Heart left ventricle (tissue), 16 donors: ENCODE measurements at regions not wholly inside any gene's neighbourhood (a gene's known extent, or its start where the extent isn't known, plus 50 kb on each side); places are given as distances from the start of the nearest gene placed in this dataset.

ENCODE experiments used
- ATAC-seq, 4 donors: fragments of 200-7000 bp; cut with Tn5 transposase; one replicate each; pipeline ENCODE4 v1.9.1; 2020 to 2022; ENCODE audit warnings: moderate library complexity in 4 of 4, mild to moderate bottlenecking in 3 of 4, moderate number of reproducible peaks in 1 of 4
- DNase-seq, 5 donors: peaks; one replicate each; pipeline ENCODE4 v3.0.0-alpha.2; 2020
- H3K27ac ChIP-seq, 12 donors: fragments of 200-600 bp; sonication (generic) in 4 of 12; one replicate each; pipeline versions ENCODE4 v1.5.0 to v1.8.0; 2016 to 2022; ENCODE audit warnings: mild to moderate bottlenecking in 2 of 12
- H3K27me3 ChIP-seq, 9 donors: fragments of 200-600 bp; sonication (generic) in 2 of 9; one replicate each; pipeline versions ENCODE4 v1.5.1 to v1.8.0; 2016 to 2022; ENCODE audit warnings: mild to moderate bottlenecking in 3 of 9
- H3K36me3 ChIP-seq, 9 donors: fragments of 200-600 bp; sonication (generic) in 2 of 9; one replicate each; pipeline versions ENCODE4 v1.5.0 to v1.8.0; 2018 to 2022; ENCODE audit warnings: mild to moderate bottlenecking in 2 of 9
- H3K4me1 ChIP-seq, 12 donors: fragments of 200-600 bp; sonication (generic) in 4 of 12; one replicate each; pipeline versions ENCODE4 v1.5.0 to v1.8.0; 2016 to 2022; ENCODE audit warnings: mild to moderate bottlenecking in 3 of 12
- H3K4me3 ChIP-seq, 12 donors: fragments of 200-600 bp; sonication (generic) in 4 of 12; one replicate each; pipeline versions ENCODE4 v1.5.0 to v1.8.0; 2017 to 2022; ENCODE audit warnings: mild to moderate bottlenecking in 9 of 12, moderate library complexity in 4 of 12
- H3K9me3 ChIP-seq, 12 donors: fragments of 200-600 bp; sonication (generic) in 4 of 12; one replicate each; pipeline versions ENCODE4 v1.5.0 to v1.8.0; 2016 to 2022; ENCODE audit warnings: mild to moderate bottlenecking in 1 of 12
- POLR2A ChIP-seq, 2 donors: fragments of 450-650 bp; IDR thresholded peaks; one replicate each; pipeline ENCODE4 v1.6.1; 2017; ENCODE audit warnings: antibody characterized with exemption in 2 of 2, mild to moderate bottlenecking in 2 of 2, moderate library complexity in 2 of 2
- WGBS, 4 donors: extraction: QIAGEN DNeasy Blood & Tissue Kit in 2 of 4; methylation state at CpG; one replicate each; pipeline versions ENCODE4 v1.1.5 to v1.1.7; 2013 to 2018; 5-methylcytosine and 5-hydroxymethylcytosine counted together
- intact Hi-C, 10 donors: fragments of 100-400 bp; cut with DNase I; formaldehyde crosslinking; loops; one replicate each; pipeline versions ENCODE4 v1.11.1 to v1.14.2; 2022
- TF ChIP-seq, protein P1 (sequence below), 12 donors: fragments of 200-600 bp; sonication (generic) in 4 of 12; IDR thresholded peaks; one replicate each; pipeline versions ENCODE4 v1.5.0 to v1.8.0; 2018 to 2022; ENCODE audit warnings: antibody characterized with exemption in 12 of 12, mild to moderate bottlenecking in 5 of 12
- donor health status: ischemic (EF 13 %, LVEDD 7.1; RV severe dilation, severe dysfunction).
- donor health status: healthy with polysubstance abuse.
- donor health status: DM: no; HTN: yes; CAD: no.
- donor health status: DM: no; HTN: no; CAD: no.
- donor health status: ischemic (EF 25% LVEDD 6.9; RV normal size, moderate dysfunction).
- donor health status: ischemic (EF 25% LVEDD 5.7; RV mildly dilated, moderate dysfunction).
- donor health status: healthy.
- donor health status: DM: yes; HTN: yes; CAD: no.
- donor health status: ischemic (EF 35%, LVEDD 5.7; RV mildly dilated, moderate dysfunction).
- donor health status: nonischemic (EF 11% LVEDD 7.7; RV severe dilation, severe dysfunction).
- donor health status: DM: yes; HTN: yes; CAD: no.
- donor health status: PGD.
- donor health status: ischemic (EF 29% LVEDD 5.4; RV normal size, mild dysfunction).
- donor health status: nonischemic (EF 23%, LVEDD 6.1; RV moderate dilation, normal function).

GRCh38 chrX:40150503-40150902 is 52.7 kb upstream of the BCOR start:
- DNase-seq (no peak), ATAC-seq (no peak)
- intact Hi-C loops, result loop anchor here in 8 of 10 donors (5.0 to 10.0 kb wide), 8 partner anchors 43 to 416 kb away; no protein-coding TSS in a partner anchor
- no peak overlapping the region for H3K4me3 ChIP-seq
- no peak for TF ChIP-seq POLR2A (IDR thresholded peaks at IDR 0.05)
- TF ChIP-seq, protein P1, sequence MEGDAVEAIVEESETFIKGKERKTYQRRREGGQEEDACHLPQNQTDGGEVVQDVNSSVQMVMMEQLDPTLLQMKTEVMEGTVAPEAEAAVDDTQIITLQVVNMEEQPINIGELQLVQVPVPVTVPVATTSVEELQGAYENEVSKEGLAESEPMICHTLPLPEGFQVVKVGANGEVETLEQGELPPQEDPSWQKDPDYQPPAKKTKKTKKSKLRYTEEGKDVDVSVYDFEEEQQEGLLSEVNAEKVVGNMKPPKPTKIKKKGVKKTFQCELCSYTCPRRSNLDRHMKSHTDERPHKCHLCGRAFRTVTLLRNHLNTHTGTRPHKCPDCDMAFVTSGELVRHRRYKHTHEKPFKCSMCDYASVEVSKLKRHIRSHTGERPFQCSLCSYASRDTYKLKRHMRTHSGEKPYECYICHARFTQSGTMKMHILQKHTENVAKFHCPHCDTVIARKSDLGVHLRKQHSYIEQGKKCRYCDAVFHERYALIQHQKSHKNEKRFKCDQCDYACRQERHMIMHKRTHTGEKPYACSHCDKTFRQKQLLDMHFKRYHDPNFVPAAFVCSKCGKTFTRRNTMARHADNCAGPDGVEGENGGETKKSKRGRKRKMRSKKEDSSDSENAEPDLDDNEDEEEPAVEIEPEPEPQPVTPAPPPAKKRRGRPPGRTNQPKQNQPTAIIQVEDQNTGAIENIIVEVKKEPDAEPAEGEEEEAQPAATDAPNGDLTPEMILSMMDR (IDR thresholded peaks at IDR 0.05), result no peak
- H3K4me1 ChIP-seq, result peaks cover 0 to 96% (median 33%) of the 10 kb centered on the region in 12 donors
- WGBS, 4 donors, result 42 to 66% (median 52%) methylated on average over 6 of the region's 6 CpGs
- no peaks in the 10 kb centered on the region for H3K36me3 ChIP-seq
- peak overlapping the region in 1 of 12 donors; percentile 60 for H3K27ac ChIP-seq
- no peaks in the 10 kb centered on the region for H3K9me3 ChIP-seq
- H3K27me3 ChIP-seq, result peaks cover 0 to 96% (median 0%) of the 10 kb centered on the region in 9 donors

DNA sequence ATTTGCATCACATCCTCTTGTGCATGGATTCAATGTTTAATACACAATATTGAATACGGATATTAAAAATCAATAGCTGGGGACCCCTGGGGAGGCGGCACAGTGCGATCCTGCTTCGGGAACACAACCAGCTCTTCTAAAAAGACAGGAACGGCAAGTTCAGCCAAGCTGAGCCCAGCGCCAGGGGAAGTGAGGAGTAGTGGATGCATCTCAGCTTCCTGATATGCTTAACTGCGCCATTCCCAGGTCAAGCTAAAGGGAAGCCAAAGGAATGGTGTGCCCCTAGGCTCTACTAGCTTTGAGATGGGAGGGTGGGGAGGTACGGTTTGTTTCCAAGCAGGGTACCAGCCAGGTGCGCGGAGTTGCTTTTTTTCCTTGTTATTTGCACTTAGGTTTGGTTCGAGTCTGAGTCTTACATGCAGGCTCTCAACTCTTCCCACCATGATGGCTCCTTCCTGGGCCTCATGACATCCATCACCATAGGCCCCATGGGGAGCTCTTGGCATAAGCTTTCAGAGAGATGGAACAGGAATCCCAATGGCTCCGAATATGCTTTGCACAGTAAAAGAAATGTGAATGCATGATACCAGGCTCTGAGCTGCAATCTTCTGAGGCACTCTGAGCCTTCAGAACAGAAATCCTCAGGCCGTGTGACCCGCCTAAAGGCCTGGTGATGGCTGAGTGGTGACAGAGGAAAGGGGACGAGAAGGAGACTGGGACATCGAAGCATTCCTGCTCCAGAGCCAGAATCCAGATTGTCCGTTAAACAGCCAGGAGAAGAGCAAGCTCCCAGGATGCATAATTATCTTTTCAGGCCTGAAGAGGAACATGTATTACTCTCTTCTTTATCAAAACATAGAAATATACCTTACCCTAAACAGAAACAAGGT is 51.8 kb upstream of the BCOR start:
- ATAC-seq (peak in 1 of 4 donors; percentile 30), DNase-seq (peak in 1 of 5 donors; percentile 46)
- intact Hi-C loops, result loop anchor here in 9 of 10 donors (5.0 to 10.0 kb wide), 10 partner anchors 37 to 415 kb away; partner anchors contain the start of gene BCOR (in 1 of the 9)
- H3K27ac ChIP-seq, result peak overlapping the region in 8 of 12 donors; percentile 11 to 60 (median 34)
- 31 to 55% (median 46%) methylated on average over 17 of the region's 17 CpGs for whole genome bisulfite sequencing, 4 donors
- no peaks in the 10 kb centered on the region for H3K36me3 ChIP-seq
- peaks cover 0 to 94% (median 28%) of the 10 kb centered on the region in 12 donors for H3K4me1 ChIP-seq
- TF ChIP-seq, protein P1 (IDR thresholded peaks at IDR 0.05), result no peak
- TF ChIP-seq POLR2A (IDR thresholded peaks at IDR 0.05), result no peak
- H3K4me3 ChIP-seq, result no peak overlapping the region
- no peaks in the 10 kb centered on the region for H3K9me3 ChIP-seq
- peaks cover 0 to 95% (median 0%) of the 10 kb centered on the region in 9 donors for H3K27me3 ChIP-seq

GRCh38 chrX:40148385-40149285 is 50.9 kb upstream of the BCOR start:
- no peaks in the 10 kb centered on the region for H3K36me3 ChIP-seq
- DNase-seq (no peak), ATAC-seq (peak in 1 of 4 donors; percentile 15)
- peak overlapping the region in 8 of 12 donors; percentile 23 to 62 (median 44) for H3K27ac ChIP-seq
- no peak overlapping the region for H3K4me3 ChIP-seq
- H3K27me3 ChIP-seq, result peaks cover 0 to 95% (median 0%) of the 10 kb centered on the region in 9 donors
- H3K9me3 ChIP-seq, result no peaks in the 10 kb centered on the region
- H3K4me1 ChIP-seq, result peaks cover 0 to 85% (median 28%) of the 10 kb centered on the region in 12 donors
- 20 to 50% (median 45%) methylated on average over 24 of the region's 24 CpGs for WGBS, 4 donors
- intact Hi-C loops, result loop anchor here in 3 of 10 donors (5.0 kb wide), 3 partner anchors 36 to 51 kb away; partner anchors contain the start of gene BCOR (in 1 of the 3)
- TF ChIP-seq POLR2A (IDR thresholded peaks at IDR 0.05), result no peak

- TF ChIP-seq, protein P1 (IDR thresholded peaks at IDR 0.05), result no peak
- TF ChIP-seq POLR2A (IDR thresholded peaks at IDR 0.05), result no peak
- Histone ChIP-seq H3K36me3 (no peaks in the 10 kb centered on the region), H3K27ac (peak overlapping the region in 7 of 12 donors; percentile 23 to 60 (median 43)), H3K4me1 (peaks cover 0 to 78% (median 25%) of the 10 kb centered on the region in 12 donors), H3K4me3 (no peak overlapping the region), H3K9me3 (no peaks in the 10 kb centered on the region), H3K27me3 (peaks cover 0 to 93% (median 0%) of the 10 kb centered on the region in 9 donors)
- DNase-seq (no peak), ATAC-seq (no peak)
- intact Hi-C loops, result loop anchor here in 3 of 10 donors (5.0 kb wide), 3 partner anchors 36 to 51 kb away; partner anchors contain the start of gene BCOR (in 1 of the 3)
- WGBS, 4 donors, result 33 to 60% (median 55%) methylated on average over 22 of the region's 22 CpGs
These were observed 50.2 kb upstream of the BCOR start for GRCh38 chrX:40147971-40148370.
